UCSD-AML1 (cell line): ENCODE measurements at regions not wholly inside any gene's neighbourhood (a gene's known extent, or its start where the extent isn't known, plus 50 kb on each side); places are given as distances from the start of the nearest gene placed in this dataset.

Experiments
- DNase-seq: peaks from one replicate; lab custom pipeline; 2025; ENCODE audit not compliant: unreplicated experiment; lab: John Stamatoyannopoulos, UW

DNA sequence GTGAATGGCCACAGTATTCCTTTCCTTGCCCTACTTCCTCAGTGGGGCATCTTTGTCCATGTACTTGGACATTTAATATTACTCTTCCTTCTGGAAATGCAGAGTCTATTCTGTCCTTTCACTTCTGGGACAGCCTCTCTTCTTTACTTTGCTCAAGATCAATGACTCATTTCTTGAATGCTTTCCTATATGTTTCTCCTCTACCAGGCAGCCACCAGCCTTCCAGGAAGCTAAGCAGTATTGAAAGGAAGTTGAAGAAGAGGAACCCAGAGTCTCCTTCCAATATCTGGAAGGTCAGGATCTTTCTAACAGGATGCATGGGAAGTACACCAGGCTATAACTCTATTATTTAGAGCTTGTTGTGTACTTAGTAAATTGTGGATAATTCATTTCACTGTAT, 182.8 kb downstream of the CD47 start:
- no peak for DNase-seq

- no peak for DNase-seq
These were observed 186.2 kb downstream of the CD47 start for GRCh38 chr3:107904536-107905066.

DNA sequence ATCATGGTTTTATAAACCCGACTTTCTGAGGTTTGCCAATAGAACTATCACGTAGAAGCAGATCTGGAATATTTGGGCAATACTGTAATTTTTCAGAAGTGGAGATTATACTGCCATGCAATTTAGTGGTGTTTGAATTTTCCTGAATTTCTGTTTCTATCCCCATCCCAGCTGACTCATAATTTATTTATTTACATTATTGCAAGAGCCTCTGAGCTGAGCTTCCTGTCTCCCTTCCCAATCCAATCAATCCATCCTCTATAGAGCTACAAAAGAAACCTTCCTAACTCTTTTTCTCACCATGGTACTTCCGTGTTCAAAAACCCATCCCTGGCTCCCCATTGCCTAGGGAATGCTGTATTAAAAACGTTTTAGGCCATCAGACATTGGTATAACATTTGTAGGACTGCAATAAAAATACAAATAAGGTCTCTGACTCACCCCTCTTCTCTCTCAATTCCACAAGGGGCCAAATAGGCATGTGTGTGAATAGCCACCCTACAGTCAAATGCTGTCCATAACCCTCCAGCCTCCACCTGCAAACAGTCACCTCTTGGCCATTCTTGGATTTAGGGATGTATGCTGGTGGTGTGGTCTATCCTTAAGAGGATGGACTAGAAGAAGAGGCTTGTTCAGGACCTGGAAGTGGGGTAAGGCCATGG, 190.7 kb downstream of the CD47 start:
- no peak for DNase-seq

- DNase-seq, result no peak
These were observed 193.3 kb downstream of the CD47 start for GRCh38 chr3:107897471-107898061.

GRCh38 chr3:107894998-107895397, 195.8 kb downstream of the CD47 start:
- DNase-seq, result no peak

- no peak for DNase-seq
These were observed 197.7 kb downstream of the CD47 start for GRCh38 chr3:107892955-107893624.

- DNase-seq, result no peak
These were observed 205.9 kb downstream of the CD47 start for GRCh38 chr3:107884719-107885460.

DNA sequence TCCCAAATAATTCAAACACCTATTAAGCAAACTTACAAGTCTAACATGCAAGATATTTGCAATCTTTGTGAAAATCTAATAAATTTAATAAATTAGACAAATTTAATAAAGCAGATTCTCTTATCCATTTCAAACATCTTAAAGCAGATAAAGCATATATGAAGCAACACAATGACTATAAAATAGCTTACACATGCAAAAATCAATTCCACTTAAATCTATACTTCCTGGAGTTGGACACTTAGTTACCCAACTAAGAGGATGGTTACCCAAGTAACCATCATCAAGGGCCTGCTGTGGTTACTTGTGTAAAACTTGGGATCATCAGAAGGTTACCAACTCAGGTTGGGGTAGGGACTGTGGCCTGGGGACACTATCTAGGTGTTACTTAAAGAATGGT, 206.8 kb downstream of the CD47 start:
- no peak for DNase-seq

DNA sequence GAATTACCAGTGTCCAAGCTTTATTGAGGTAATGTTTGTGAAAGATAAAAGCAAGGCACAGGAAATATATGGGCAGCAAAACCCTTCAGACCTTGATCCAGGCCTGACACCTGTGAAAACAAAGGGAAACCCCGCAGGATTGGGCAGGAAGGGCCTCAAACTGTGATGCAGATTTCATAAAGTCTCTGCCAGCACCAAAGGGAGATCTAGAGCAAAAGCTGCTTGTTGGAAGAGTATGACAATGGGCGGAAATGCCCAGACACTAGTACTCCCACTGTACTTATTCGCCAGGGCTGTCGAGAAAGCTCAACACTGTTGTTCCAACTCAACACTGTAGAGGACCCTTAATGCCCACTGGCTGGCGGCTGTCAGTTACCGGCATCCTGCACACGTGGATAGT, 207.9 kb downstream of the CD47 start:
- DNase-seq, result no peak

GRCh38 chr3:107882261-107882660, 208.6 kb downstream of the CD47 start:
- no peak for DNase-seq

GRCh38 chr3:107881509-107881908, 209.3 kb downstream of the CD47 start:
- DNase-seq, result no peak

DNA sequence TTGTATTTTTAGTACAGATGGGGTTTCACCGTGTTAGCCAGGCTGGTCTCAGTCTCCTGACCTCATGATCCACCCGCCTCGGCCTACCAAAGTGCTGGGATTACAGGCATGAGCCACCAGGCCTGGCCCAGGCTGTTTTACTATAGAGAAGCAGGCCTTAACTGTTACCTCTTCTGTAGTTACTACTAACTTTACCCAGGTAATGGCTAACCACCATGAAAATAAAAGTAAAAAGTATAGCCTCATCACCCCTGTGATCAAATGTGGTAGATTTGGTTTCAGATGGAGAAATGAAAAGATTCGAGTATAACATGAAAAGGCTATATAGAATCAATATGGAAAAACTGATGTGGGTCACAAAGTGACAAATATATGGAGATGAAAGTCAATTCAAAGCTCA, 210.1 kb downstream of the CD47 start:
- no peak for DNase-seq

DNA sequence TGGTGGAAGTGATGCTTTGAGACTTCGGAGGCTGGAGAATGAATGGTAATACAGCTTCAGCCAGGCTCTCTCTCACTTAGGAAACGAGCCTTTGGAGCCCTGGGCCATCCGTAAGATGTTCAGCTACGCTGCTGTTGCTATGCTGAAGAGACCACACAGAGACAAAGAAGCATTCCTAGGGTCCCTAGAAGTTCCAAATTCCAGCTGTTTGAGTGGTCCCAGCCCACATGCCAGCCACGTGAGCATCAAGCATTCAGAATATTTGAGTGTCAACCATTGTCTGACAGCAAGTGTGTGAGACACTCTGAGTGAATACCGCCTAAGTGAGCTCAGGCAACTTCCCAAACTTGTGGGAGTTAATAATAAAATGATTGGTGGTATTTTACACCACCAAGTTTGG, 212.9 kb downstream of the CD47 start:
- DNase-seq, result no peak

GRCh38 chr3:107870943-107871638, 219.7 kb downstream of the CD47 start:
- DNase-seq, result no peak

GRCh38 chr3:107870096-107870495, 220.7 kb downstream of the CD47 start:
- DNase-seq, result no peak

GRCh38 chr3:107868449-107868848, 222.4 kb downstream of the CD47 start:
- DNase-seq, result no peak

GRCh38 chr3:107861904-107862303, 228.9 kb downstream of the CD47 start:
- no peak for DNase-seq

DNA sequence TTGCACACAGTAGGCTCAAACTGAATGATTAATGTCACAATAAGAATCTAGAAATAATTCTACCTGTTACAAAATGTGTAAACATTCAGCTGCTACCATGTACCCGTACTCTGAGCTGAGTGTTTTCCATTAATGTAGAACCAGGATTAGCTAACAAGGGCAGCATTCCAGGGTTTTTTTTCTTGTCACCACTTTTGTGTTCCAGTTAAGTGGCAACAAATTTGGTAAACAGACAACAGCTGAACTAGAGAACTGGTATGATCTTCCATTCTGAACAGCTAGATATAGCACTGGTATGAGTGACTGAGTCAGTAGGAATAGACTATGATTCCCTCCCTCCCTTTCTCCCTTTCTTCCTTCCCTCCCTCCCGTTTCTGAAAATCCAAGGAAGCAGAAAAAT, 229.4 kb downstream of the CD47 start:
- DNase-seq, result no peak
